A172 (cell line): ENCODE measurements at regions not wholly inside any gene's neighbourhood (a gene's known extent, or its start where the extent isn't known, plus 50 kb on each side); places are given as distances from the start of the nearest gene placed in this dataset.
"Not testable (repeated sequence)": the region's sequence is repeated elsewhere in the genome, so short reads cannot be mapped to it uniquely, and the experiment has no call there.

Experiments used
- DNase-seq: peaks from one replicate; pipeline ENCODE4 v3.0.0-alpha.2; 2015; ENCODE audit warnings: low spot score

- DNase-seq = no peak
Measured at GRCh38 chr6:82511546-82511945, 147.9 kb downstream of the TPBG start.

- DNase-seq = not testable (repeated sequence)
Measured at GRCh38 chr6:82517896-82518295, 154.3 kb downstream of the TPBG start.

GRCh38 chr6:82521369-82521768 is 157.8 kb downstream of the TPBG start:
- no peak for DNase-seq

DNA sequence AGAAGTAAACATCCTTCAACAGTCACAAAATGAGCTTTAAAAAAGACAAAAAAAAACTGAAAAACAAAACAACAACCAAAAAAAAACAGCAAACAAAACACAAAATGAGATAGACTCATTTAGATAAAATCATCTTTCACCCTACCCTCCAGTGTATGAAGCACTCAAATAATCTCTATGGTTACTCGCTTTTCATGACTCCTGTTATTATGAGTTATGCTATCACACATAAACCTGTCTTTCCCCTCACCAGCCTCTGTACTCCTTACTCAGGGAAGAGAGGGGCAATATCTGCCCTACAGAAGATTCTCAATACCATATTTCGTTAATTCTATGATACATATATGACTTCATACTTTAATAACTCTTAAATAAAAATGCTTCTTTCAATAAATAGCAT is 158.2 kb downstream of the TPBG start:
- DNase-seq = no peak

- no peak for DNase-seq
Measured at GRCh38 chr6:82524031-82524430, 160.4 kb downstream of the TPBG start.

DNA sequence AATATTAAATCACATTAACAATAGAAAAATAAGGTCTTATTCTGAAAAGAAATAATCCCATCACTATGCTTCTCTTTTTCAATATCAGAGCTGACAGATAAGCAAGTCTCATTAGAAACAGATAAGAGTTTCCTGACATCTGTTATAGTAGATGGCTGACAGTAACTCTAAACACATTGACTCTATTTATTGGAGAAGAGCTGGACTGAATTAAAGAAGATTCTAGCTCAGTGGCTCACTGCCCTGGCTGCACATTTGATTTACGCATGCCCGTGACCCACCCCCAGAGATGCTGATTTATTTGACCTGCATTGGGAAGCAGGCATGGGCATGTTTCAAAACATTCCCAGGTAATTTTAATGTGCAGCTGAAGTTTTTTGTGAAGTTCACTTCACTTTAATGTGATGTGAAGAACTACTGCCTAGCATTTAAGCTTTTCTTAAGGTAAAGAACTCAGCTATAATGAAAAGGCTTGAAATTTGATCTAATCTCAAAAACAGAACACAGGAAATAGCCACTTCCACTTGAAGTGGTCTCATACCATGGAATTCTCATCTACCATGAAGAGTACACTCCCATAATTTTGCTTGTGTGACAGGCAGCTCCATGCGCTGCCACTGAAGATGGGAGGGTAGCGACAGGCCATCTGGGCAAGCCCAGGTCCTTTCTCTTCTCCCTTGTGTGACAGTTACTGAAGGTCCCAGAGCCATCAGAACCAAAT is 162.3 kb downstream of the TPBG start:
- DNase-seq = no peak

DNA sequence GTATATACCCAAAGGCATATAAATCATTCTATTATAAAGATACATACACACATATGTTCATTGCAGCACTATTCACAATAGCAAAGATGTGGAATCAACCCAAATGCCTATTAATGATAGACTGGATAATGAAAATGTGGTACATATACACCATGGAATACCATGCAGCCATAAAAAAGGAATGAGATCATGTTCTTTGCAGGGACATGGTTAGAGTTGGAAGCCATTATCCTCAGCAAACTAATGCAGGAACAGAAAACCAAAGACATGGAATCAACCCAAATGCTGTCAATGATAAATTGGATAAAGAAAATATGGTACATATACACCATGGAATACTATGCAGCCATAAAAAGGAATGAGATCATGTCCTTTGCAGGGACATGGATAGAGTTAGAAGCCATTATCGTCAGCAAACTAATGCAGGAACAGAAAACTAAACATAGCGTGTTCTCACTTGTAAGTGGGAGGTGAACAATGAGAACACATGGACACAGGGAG is 166.4 kb downstream of the TPBG start:
- not testable (repeated sequence) for DNase-seq

DNA sequence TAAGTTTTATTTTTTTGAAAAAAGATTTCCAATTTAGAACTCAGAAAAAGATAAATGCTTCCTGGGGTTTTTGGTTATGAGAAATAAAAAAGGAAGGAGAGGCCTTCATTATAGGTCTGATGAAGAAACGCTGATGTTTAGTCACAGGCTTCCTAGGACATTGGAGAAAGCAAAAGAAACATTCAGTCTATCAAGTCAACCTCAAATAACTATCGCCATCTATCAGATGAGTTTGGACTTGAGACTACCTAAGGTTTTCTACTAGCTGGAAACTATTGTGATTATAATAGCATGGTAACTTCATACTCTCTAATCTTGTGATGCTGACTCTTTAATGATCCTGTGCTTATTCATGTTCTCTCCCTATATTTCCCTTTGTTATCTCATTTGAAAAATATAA is 171.3 kb downstream of the TPBG start:
- DNase-seq = no peak

GRCh38 chr6:82549480-82549879 is 185.9 kb downstream of the TPBG start:
- DNase-seq = not testable (repeated sequence)

DNA sequence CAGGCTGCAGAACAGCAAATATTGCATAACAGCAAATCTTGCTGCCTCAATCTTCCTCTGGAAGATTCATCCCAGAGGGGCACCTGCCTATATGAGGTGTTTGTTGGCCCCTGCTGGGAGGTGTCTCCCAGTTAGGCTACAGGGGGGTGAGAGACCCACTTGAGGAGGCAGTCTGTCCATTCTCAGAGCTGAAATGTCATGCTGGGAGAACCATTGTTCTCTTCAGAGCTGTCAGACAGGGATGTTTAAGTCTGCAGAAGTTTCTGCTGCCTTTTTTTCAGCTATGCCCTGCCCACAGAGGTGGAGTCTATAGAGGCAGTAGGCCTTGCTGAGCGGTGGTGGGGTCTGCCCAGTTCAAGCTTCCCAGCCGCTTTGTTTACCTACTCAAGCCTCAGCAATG is 187.7 kb downstream of the TPBG start:
- not testable (repeated sequence) for DNase-seq

- no peak for DNase-seq
Measured at GRCh38 chr6:82551831-82552230, 188.2 kb downstream of the TPBG start.

GRCh38 chr6:82553863-82554531 is 190.4 kb downstream of the TPBG start:
- no peak for DNase-seq

- no peak for DNase-seq
Measured at GRCh38 chr6:82554666-82555065, 191.0 kb downstream of the TPBG start.

- DNase-seq = peak; percentile 32
Measured at GRCh38 chr6:82555801-82556200, 192.2 kb downstream of the TPBG start.

GRCh38 chr6:82558531-82558930 is 194.9 kb downstream of the TPBG start:
- not testable (repeated sequence) for DNase-seq

DNA sequence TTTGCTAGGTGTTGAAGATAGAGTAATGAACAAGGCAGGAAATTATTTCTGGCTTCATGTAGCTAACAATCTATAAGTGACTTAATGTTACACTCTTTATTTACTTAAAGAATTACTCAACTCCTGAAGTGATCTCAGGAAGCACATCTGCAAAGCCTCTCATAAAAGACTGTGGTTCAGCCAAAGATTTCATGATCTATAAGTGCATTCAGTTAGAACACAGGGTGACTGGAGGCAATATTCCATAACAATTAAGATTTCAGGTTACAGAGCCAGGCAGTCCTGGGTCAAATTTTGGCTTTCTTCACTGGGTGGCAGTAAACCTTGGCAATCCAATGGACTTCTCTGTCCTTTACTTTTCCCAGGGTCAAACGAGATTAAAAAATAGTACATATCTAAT is 204.0 kb downstream of the TPBG start:
- DNase-seq = no peak

DNA sequence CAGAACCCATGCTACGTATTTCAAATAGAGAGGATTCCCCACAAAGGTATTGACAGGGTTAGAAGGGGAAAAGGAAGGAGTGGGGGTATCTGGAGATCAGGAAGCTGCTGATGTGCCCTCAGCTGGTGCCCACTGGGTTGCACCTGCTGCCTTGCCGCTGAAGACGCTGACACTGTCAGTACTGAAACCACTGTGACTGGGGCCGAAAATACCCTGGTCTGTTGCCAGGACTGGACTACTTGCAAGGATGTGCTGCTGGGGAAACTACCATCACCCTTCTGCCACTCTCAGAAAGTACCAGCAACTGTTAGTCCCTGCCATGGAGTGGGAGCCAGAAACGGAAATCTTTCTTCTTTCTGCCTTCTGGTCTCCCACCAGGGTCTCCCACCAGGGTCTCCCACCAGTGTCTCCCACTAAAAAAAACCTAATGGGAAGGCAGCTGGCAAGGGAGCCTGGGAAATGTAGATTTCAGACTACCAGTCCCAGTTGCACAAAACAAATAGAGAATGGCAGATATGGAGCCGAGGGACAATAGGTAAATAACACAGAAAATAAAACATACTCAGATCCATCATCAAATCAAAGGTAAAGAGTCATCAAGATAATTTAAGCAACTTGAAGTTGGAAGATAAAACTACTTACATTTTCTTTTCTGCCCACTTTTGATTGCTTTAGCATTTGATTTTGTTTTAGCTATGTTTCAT is 204.8 kb downstream of the TPBG start:
- DNase-seq = no peak

GRCh38 chr6:82569022-82569421 is 205.4 kb downstream of the TPBG start:
- DNase-seq = no peak

DNA sequence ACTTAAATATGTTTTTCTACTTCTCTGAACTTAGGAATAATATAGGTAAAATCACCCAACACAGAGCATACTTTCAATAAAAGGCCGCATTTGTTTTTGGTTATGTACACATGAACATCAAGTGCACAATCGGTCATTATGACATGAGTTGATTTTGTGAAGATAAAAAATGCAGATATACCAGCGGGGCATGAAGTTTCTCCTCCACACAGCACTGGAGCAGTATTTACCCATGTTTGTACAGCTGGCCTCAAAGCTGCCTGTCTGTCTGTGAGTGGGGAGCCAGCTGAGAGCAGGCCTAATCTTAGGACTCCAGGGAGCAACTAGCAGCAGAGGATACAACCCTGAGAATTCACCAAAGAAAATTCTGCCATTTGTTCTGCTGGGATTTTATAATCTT is 206.5 kb downstream of the TPBG start:
- DNase-seq = no peak

GRCh38 chr6:82571455-82571854 is 207.8 kb downstream of the TPBG start:
- no peak for DNase-seq

DNA sequence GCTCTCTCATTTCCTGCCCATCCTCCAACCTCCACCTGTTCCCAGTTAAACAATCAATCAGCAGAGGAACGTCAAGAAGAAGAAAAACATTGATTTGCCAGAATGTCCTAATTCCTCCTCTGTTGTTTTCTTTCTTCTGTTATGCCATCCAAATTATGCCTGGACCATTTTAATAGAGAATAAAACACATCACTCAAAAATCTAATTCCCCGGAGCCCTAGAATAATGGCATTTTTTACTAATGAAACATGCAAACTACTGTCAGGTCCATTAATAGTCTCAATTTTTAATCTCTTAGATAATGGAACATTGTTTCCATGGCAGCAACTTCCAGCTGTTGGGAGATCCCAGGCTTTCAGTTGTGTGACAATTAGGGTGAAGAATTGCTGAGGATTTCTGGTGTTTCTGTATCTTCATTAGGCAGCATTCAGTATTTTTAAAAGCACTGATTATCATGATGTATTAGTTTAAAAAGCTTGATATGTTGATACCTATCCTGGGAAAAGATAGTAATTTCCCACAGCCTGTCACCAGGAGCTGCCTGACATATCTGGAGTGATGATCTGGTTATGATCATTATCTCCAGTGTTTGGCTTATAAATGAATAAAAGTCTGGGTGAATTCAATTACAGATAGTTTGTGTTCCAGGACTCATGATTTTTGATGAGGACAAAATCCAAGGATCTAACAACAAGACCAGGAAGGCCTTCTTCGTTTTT is 209.8 kb downstream of the TPBG start:
- DNase-seq = no peak

GRCh38 chr6:82576284-82576683 is 212.7 kb downstream of the TPBG start:
- DNase-seq = no peak
